GM12891 (cell line): ENCODE measurements at regions not wholly inside any gene's neighbourhood (a gene's known extent, or its start where the extent isn't known, plus 50 kb on each side); places are given as distances from the start of the nearest gene placed in this dataset.

Experiments
- POLR2A ChIP-seq: IDR thresholded peaks from 2 replicates; pipeline ENCODE4 v1.6.1; 2011; ENCODE audit warnings: low read depth, low read length, control low read depth
- POLR2AphosphoS5 ChIP-seq: IDR thresholded peaks from 2 replicates; pipeline ENCODE4 v1.6.1; 2011; ENCODE audit warnings: low read depth, low read length, control low read depth
- POU2F2 ChIP-seq: IDR thresholded peaks from 2 replicates; pipeline ENCODE4 v1.6.1; 2011; ENCODE audit warnings: low read depth, mild to moderate bottlenecking, control low read depth, low read length, moderate library complexity
- SPI1 ChIP-seq: IDR thresholded peaks from 2 replicates; pipeline ENCODE4 v1.6.1; 2011; ENCODE audit warnings: low read depth, low read length, control low read depth
- TAF1 ChIP-seq: IDR thresholded peaks from 2 replicates; pipeline ENCODE4 v1.6.1; 2011; ENCODE audit warnings: low read depth, low read length, control low read depth

- TF ChIP-seq POLR2AphosphoS5 = no peak
- no peak for TF ChIP-seq POLR2A
- TF ChIP-seq TAF1 = no peak
- no peak for TF ChIP-seq SPI1
- no peak for TF ChIP-seq POU2F2
These were observed 366.1 kb upstream of the MMADHC start for GRCh38 chr2:149953627-149954026.
